ENCODE measurements at regions not wholly inside any gene's neighbourhood (a gene's known extent, or its start where the extent isn't known, plus 50 kb on each side); places are given as distances from the start of the nearest gene placed in this dataset.

GRCh38 chr4:100826808-100827548 is 309.2 kb upstream of the EMCN start:
- Mint-ChIP-seq H3K27me3 (no peaks in the 10 kb centered on the region), H3K27ac (no peak overlapping the region), H3K36me3 (no peaks in the 10 kb centered on the region), H3K9me3 (no peaks in the 10 kb centered on the region), H3K4me3 (no peak overlapping the region), H3K4me1 (ENCODE audit: unreplicated experiment) (peaks cover 9% of the 10 kb centered on the region)
- no peak for TF ChIP-seq CTCF (conservative IDR thresholded peaks at IDR 0.05)
- DNase-seq (ENCODE audit: extremely low spot score, unreplicated experiment) = no peak

- no peak for DNase-seq (ENCODE audit: extremely low spot score, unreplicated experiment)
- H3K27ac Mint-ChIP-seq = no peak overlapping the region
- no peaks in the 10 kb centered on the region for H3K27me3 Mint-ChIP-seq
- no peaks in the 10 kb centered on the region for H3K9me3 Mint-ChIP-seq
- TF ChIP-seq CTCF (conservative IDR thresholded peaks at IDR 0.05) = no peak
- no peak overlapping the region for H3K4me3 Mint-ChIP-seq
- no peaks in the 10 kb centered on the region for H3K36me3 Mint-ChIP-seq
- H3K4me1 Mint-ChIP-seq (ENCODE audit: unreplicated experiment) = peaks cover 4% of the 10 kb centered on the region
Measured at GRCh38 chr4:100826067-100826466, 308.2 kb upstream of the EMCN start.

GRCh38 chr4:100823993-100824323 is 306.1 kb upstream of the EMCN start:
- no peak for DNase-seq (ENCODE audit: extremely low spot score, unreplicated experiment)
- Mint-ChIP-seq H3K27ac (no peak overlapping the region), H3K4me1 (ENCODE audit: unreplicated experiment) (peaks cover 4% of the 10 kb centered on the region), H3K9me3 (no peaks in the 10 kb centered on the region), H3K36me3 (no peaks in the 10 kb centered on the region), H3K27me3 (no peaks in the 10 kb centered on the region), H3K4me3 (no peak overlapping the region)
- no peak for TF ChIP-seq CTCF (conservative IDR thresholded peaks at IDR 0.05)

- H3K27me3 Mint-ChIP-seq = no peaks in the 10 kb centered on the region
- H3K36me3 Mint-ChIP-seq = no peaks in the 10 kb centered on the region
- no peak for TF ChIP-seq CTCF (conservative IDR thresholded peaks at IDR 0.05)
- H3K4me1 Mint-ChIP-seq (ENCODE audit: unreplicated experiment) = peaks cover 4% of the 10 kb centered on the region
- H3K27ac Mint-ChIP-seq = no peak overlapping the region
- no peak for DNase-seq (ENCODE audit: extremely low spot score, unreplicated experiment)
- no peaks in the 10 kb centered on the region for H3K9me3 Mint-ChIP-seq
- no peak overlapping the region for H3K4me3 Mint-ChIP-seq
Measured at GRCh38 chr4:100823066-100823992, 305.5 kb upstream of the EMCN start.

- no peak for DNase-seq (ENCODE audit: extremely low spot score, unreplicated experiment)
- Mint-ChIP-seq H3K36me3 (no peaks in the 10 kb centered on the region), H3K27ac (no peak overlapping the region), H3K9me3 (no peaks in the 10 kb centered on the region), H3K27me3 (no peaks in the 10 kb centered on the region), H3K4me1 (ENCODE audit: unreplicated experiment) (peaks cover 4% of the 10 kb centered on the region), H3K4me3 (no peak overlapping the region)
- TF ChIP-seq CTCF (conservative IDR thresholded peaks at IDR 0.05) = no peak
Measured at GRCh38 chr4:100820249-100820648, 302.4 kb upstream of the EMCN start.

Measured in type B pancreatic cell (in vitro differentiated cells).